K562 (cell line): ENCODE measurements at regions not wholly inside any gene's neighbourhood (a gene's known extent, or its start where the extent isn't known, plus 50 kb on each side); places are given as distances from the start of the nearest gene placed in this dataset.

ENCODE experiments used
- CREB3 ChIP-seq: fragments of 450-650 bp; conservative IDR thresholded peaks from 2 replicates; pipeline ENCODE4 v1.6.1; 2016; ENCODE audit warnings: missing genetic modification characterization, low read depth, mild to moderate bottlenecking, missing compliant biosample characterization, moderate library complexity
- CREB3L1 ChIP-seq: fragments of 450-650 bp; IDR thresholded peaks from 2 replicates; pipeline ENCODE4 v1.6.1; 2014; ENCODE audit warnings: low read depth, mild to moderate bottlenecking, moderate library complexity, borderline replicate concordance
- GTF2F1 ChIP-seq: IDR thresholded peaks from 2 replicates; pipeline ENCODE4 v1.6.1; 2011; ENCODE audit warnings: low read depth, low read length, improper control_type of control experiment
- MXI1 ChIP-seq: IDR thresholded peaks from 2 replicates; pipeline ENCODE4 v1.6.1; 2011; ENCODE audit warnings: low read depth, mild to moderate bottlenecking, improper control_type of control experiment, low read length
- NR4A1 ChIP-seq, 2 experiments: fragments of 250-450 bp in 1 of 2; fragments of 450-650 bp in 1 of 2; sonication (Bioruptor Pico) in 1 of 2; IDR thresholded peaks; 2 replicates each; pipeline versions ENCODE4 v1.4.0 to v1.6.1; 2016 to 2020; ENCODE audit warnings: mild to moderate bottlenecking in 2 of 2, missing compliant biosample characterization in 1 of 2, missing genetic modification characterization in 1 of 2, moderate library complexity in 1 of 2
- NRF1 ChIP-seq, 2 experiments: fragments of 450-650 bp; IDR thresholded peaks in 1 of 2; conservative IDR thresholded peaks in 1 of 2; 2 replicates each; pipeline ENCODE4 v1.6.1; 2014; ENCODE audit warnings: mild to moderate bottlenecking in 2 of 2
- RBBP5 ChIP-seq: fragments of 200-600 bp; sonication (generic); IDR thresholded peaks from 2 replicates; pipeline ENCODE4 v1.6.1; 2012; ENCODE audit warnings: borderline replicate concordance, mild to moderate bottlenecking, low read length, control low read depth, inconsistent platforms; ENCODE audit not compliant: insufficient read depth, poor library complexity, severe bottlenecking
- STAT5A ChIP-seq: IDR thresholded peaks from 2 replicates; pipeline ENCODE4 v1.6.1; 2012; ENCODE audit warnings: low read length, inconsistent platforms, borderline replicate concordance
- TCF3 ChIP-seq: sonication (generic); formaldehyde crosslinking; IDR thresholded peaks from 2 replicates; pipeline ENCODE4 v1.4.0; 2020; ENCODE audit warnings: mild to moderate bottlenecking, missing genetic modification reagents
- TEAD2 ChIP-seq: fragments of 450-650 bp; IDR thresholded peaks from 2 replicates; pipeline ENCODE4 v1.6.1; 2016; ENCODE audit warnings: missing genetic modification characterization, control low read depth, missing compliant biosample characterization
- ZNF354B ChIP-seq: fragments of 250-450 bp; sonication (Bioruptor Pico); IDR thresholded peaks from 2 replicates; pipeline ENCODE4 v1.4.0; 2020
- ZNF639 ChIP-seq, 2 experiments: fragments of 200-800 bp in 1 of 2; sonication (Bioruptor generic) in 1 of 2; sonication (generic) in 1 of 2; formaldehyde crosslinking in 1 of 2; IDR thresholded peaks in 1 of 2; conservative IDR thresholded peaks in 1 of 2; 2 replicates each; pipeline versions ENCODE4 v1.5.0 to v1.6.1; 2016 to 2020; ENCODE audit warnings: missing compliant biosample characterization in 1 of 2, missing genetic modification characterization in 1 of 2, missing genetic modification reagents in 1 of 2
- ZNF695 ChIP-seq: fragments of 450-650 bp; formaldehyde crosslinking; IDR thresholded peaks from 2 replicates; pipeline ENCODE4 v1.4.0; 2020; ENCODE audit warnings: mild to moderate bottlenecking, moderate library complexity
- ZNF780A ChIP-seq: fragments of 250-450 bp; sonication (Bioruptor Pico); IDR thresholded peaks from 2 replicates; pipeline ENCODE4 v1.5.0; 2021; ENCODE audit warnings: mild to moderate bottlenecking

GRCh38 chr7:118005026-118005425 lies 131.8 kb upstream of the CTTNBP2 start (continued):
- TF ChIP-seq STAT5A = no peak
- TF ChIP-seq ZNF354B = no peak
- no peak for TF ChIP-seq RBBP5
- no peak for TF ChIP-seq CREB3L1
- TF ChIP-seq NRF1 (conservative IDR thresholded peaks at IDR 0.05 in 1 of 2, IDR thresholded peaks at IDR 0.05 in 1 of 2) = no peak
- TF ChIP-seq TEAD2 = no peak
- no peak for TF ChIP-seq MXI1
- TF ChIP-seq GTF2F1 = no peak
- no peak for TF ChIP-seq NR4A1 (CRISPR knock-in tag; IDR thresholded peaks at IDR 0.05)
- no peak for TF ChIP-seq NR4A1 (tag; IDR thresholded peaks at IDR 0.05)
- TF ChIP-seq ZNF695 = no peak
- no peak for TF ChIP-seq TCF3 (CRISPR knock-in tag)
- no peak for TF ChIP-seq ZNF639 (CRISPR knock-in tag; conservative IDR thresholded peaks at IDR 0.05 in 1 of 2, IDR thresholded peaks at IDR 0.05 in 1 of 2)
- TF ChIP-seq CREB3 (tag) = no peak
- no peak for TF ChIP-seq ZNF780A (CRISPR knock-in tag)
